Neural progenitor cell (in vitro differentiated cells): ENCODE measurements at regions not wholly inside any gene's neighbourhood (a gene's known extent, or its start where the extent isn't known, plus 50 kb on each side); places are given as distances from the start of the nearest gene placed in this dataset.

Source experiments
- CTCF ChIP-seq: fragments of 200-600 bp; sonication (generic); IDR thresholded peaks from 2 replicates; pipeline ENCODE4 v1.5.1; 2017; ENCODE audit warnings: antibody characterized with exemption, mild to moderate bottlenecking
- EZH2 ChIP-seq: fragments of 200-600 bp; sonication (generic); IDR thresholded peaks from 2 replicates; pipeline ENCODE4 v1.6.1; 2017; ENCODE audit warnings: antibody characterized with exemption, mild to moderate bottlenecking, moderate library complexity
- EZH2phosphoT487 ChIP-seq: fragments of 200-600 bp; sonication (generic); IDR thresholded peaks from 2 replicates; pipeline ENCODE4 v1.6.1; 2017; ENCODE audit warnings: antibody characterized with exemption

DNA sequence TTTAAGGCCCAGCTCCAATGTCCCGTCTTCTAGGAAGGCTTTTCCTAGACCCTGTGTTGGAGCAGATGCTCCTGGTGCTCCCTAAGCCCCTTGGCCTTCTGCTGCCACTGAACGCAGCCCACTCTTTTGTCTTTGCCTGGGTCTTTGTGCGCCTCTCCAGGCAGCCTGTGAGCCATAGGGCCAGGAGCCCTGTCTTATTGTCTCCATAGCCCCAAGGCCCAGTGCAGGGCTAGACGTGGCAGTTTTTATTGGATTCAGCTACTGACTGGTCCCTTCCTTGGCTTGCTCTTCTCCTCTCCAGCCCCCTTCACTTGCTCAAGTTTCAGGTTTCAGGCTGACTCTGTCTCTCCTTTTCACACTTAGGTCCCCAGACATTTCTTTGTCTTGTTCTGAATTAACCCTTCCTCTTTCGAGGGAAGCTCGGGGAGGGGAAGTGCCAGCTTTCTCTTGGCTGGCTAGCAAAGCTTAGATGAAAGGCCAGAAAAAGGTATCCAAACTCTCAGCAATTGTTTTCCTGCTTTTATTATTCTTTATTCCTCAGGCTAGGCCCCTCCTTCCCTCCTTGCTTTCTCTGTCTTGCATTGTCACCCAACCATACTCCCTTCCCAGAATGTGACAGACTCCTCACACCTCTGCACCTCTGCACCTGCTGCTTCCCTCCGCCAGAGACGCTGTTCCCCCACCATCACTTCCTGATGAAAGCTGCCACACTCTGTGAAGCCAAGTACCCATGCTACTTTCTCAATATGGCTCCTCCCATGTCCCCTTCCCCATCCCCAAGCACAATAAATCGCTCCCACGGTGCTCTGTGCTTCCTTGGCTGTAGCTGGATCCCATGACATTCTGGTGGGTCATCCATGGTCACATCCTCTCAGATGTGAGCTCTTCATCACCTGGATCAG lies 101.6 kb upstream of the CPEB4 start:
- peak; percentile 34 for TF ChIP-seq CTCF
- TF ChIP-seq EZH2: no peak
- TF ChIP-seq EZH2phosphoT487: no peak
